Prostate gland (tissue), 2 donors: ENCODE measurements at regions not wholly inside any gene's neighbourhood (a gene's known extent, or its start where the extent isn't known, plus 50 kb on each side); places are given as distances from the start of the nearest gene placed in this dataset.

ENCODE experiments used
- POLR2A ChIP-seq: fragments of 450-650 bp; IDR thresholded peaks from one replicate; pipeline ENCODE4 v1.6.1; 2016; ENCODE audit warnings: antibody characterized with exemption, mild to moderate bottlenecking
- POLR2AphosphoS5 ChIP-seq: sonication (generic); formaldehyde crosslinking; IDR thresholded peaks from one replicate; pipeline ENCODE4 v1.6.1; 2017; ENCODE audit warnings: antibody characterized with exemption
- TF ChIP-seq, protein P1 (sequence below), 4 experiments: fragments of 200-600 bp in 2 of 4; fragments of 450-650 bp in 2 of 4; sonication (generic) in 2 of 4; IDR thresholded peaks; 1 replicate in 3 of 4; 2 replicates in 1 of 4; pipeline ENCODE4 v1.5.1; 2016 to 2019; ENCODE audit warnings: antibody characterized with exemption in 4 of 4, mild to moderate bottlenecking in 2 of 4, moderate library complexity in 2 of 4

DNA sequence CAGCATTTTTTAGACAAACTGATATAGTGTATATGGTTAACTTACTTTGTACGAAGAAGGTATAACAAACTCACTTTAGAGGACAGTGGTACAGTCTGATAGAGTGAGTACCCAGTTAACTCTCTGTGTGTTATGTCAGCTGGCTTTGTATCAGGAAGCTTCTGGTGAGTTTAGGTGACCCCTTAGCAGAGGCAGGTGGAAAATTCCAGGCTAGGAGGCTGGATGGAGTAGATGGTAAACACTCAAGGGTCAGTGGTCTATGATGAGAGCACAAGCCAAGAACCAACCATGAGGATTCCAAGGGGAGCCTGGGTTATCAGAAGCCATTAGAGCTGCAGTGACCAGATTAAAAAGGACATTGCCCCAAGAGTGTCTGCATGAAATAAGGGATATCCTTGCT is 227.3 kb upstream of the CENPE start:
- no peak for TF ChIP-seq POLR2A
- TF ChIP-seq, protein P1, sequence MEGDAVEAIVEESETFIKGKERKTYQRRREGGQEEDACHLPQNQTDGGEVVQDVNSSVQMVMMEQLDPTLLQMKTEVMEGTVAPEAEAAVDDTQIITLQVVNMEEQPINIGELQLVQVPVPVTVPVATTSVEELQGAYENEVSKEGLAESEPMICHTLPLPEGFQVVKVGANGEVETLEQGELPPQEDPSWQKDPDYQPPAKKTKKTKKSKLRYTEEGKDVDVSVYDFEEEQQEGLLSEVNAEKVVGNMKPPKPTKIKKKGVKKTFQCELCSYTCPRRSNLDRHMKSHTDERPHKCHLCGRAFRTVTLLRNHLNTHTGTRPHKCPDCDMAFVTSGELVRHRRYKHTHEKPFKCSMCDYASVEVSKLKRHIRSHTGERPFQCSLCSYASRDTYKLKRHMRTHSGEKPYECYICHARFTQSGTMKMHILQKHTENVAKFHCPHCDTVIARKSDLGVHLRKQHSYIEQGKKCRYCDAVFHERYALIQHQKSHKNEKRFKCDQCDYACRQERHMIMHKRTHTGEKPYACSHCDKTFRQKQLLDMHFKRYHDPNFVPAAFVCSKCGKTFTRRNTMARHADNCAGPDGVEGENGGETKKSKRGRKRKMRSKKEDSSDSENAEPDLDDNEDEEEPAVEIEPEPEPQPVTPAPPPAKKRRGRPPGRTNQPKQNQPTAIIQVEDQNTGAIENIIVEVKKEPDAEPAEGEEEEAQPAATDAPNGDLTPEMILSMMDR (IDR thresholded peaks at IDR 0.05): no peak
- TF ChIP-seq POLR2AphosphoS5: no peak
